ENCODE measurements at regions not wholly inside any gene's neighbourhood (a gene's known extent, or its start where the extent isn't known, plus 50 kb on each side); places are given as distances from the start of the nearest gene placed in this dataset.

DNA sequence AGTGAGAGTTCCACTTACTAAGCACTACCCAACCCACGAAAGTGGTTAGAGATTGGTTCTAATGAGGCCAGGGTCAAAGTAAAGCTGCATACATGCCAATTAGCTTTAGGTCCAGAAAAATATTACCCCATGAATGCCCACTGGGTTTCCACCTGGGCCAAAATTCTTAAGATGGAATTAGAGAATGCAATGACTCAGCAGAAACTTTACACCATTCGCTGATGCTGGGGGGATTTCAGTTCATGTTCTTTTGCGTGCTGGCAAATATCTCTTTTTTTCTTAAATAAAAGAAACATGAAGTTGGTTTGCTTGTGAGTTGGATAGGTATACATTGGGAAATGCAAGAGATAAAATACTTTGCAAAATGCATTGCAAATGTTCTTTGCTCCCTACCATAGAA lies 715.3 kb upstream of the MIR17HG start:
- TF ChIP-seq EZH2 (IDR thresholded peaks at IDR 0.05; ENCODE audit: borderline replicate concordance, low read depth, low read length, poor library complexity, severe bottlenecking) = no peak
- TF ChIP-seq, protein P1, sequence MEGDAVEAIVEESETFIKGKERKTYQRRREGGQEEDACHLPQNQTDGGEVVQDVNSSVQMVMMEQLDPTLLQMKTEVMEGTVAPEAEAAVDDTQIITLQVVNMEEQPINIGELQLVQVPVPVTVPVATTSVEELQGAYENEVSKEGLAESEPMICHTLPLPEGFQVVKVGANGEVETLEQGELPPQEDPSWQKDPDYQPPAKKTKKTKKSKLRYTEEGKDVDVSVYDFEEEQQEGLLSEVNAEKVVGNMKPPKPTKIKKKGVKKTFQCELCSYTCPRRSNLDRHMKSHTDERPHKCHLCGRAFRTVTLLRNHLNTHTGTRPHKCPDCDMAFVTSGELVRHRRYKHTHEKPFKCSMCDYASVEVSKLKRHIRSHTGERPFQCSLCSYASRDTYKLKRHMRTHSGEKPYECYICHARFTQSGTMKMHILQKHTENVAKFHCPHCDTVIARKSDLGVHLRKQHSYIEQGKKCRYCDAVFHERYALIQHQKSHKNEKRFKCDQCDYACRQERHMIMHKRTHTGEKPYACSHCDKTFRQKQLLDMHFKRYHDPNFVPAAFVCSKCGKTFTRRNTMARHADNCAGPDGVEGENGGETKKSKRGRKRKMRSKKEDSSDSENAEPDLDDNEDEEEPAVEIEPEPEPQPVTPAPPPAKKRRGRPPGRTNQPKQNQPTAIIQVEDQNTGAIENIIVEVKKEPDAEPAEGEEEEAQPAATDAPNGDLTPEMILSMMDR (conservative IDR thresholded peaks at IDR 0.05; ENCODE audit: low read depth, low read length) = no peak

Measured in A673 (cell line).